Middle frontal gyrus (tissue), 1 donor: ENCODE measurements at regions not wholly inside any gene's neighbourhood (a gene's known extent, or its start where the extent isn't known, plus 50 kb on each side); places are given as distances from the start of the nearest gene placed in this dataset.
A peak's percentile ranks its signal among the peaks of the same experiment; 100 is the strongest.
"Not testable (repeated sequence)": the region's sequence is repeated elsewhere in the genome, so short reads cannot be mapped to it uniquely, and the experiment has no call there.

ENCODE experiments used
- DNase-seq: peaks from one replicate; pipeline ENCODE4 v3.0.0-alpha.2; 2015; ENCODE audit warnings: low spot score; ENCODE audit errors: extremely low spot score

DNA sequence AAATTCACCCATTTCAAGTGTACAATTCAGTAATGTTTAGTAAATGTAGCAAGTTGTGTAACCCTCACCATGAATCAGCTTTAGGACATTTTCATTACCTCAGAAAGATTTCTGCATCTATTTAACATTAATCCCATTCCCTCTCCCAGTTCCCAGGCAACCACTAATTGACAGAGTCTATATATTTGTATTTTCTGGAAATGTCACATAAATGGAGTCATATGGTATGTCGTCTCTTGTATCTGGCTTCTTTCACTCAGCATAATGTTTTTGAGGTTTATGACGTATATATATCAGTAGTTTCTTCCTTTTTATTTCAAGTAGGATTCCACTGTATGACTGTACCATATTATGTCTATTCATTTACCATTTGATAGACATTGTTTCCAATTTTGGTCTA lies 199.8 kb downstream of the CYB561 start:
- no peak for DNase-seq

DNA sequence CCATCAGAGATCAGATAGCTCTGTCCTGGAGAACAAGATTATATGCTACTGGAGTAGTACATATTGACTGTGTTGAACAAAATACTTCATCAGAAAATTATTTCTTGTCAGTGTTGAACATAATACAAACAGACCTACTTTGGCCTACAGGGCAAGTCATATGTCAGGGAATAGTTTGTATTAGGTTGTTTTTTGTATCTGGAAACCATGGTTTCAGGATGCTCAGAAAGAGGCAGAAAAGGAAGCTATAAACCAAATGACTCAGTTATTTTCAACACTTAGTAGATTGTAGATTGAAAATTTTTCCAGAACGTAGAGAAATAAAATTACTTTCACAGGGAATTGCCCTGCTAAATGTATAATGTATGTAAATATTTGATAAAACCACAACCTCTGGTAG lies 198.4 kb downstream of the CYB561 start:
- DNase-seq, result no peak

DNA sequence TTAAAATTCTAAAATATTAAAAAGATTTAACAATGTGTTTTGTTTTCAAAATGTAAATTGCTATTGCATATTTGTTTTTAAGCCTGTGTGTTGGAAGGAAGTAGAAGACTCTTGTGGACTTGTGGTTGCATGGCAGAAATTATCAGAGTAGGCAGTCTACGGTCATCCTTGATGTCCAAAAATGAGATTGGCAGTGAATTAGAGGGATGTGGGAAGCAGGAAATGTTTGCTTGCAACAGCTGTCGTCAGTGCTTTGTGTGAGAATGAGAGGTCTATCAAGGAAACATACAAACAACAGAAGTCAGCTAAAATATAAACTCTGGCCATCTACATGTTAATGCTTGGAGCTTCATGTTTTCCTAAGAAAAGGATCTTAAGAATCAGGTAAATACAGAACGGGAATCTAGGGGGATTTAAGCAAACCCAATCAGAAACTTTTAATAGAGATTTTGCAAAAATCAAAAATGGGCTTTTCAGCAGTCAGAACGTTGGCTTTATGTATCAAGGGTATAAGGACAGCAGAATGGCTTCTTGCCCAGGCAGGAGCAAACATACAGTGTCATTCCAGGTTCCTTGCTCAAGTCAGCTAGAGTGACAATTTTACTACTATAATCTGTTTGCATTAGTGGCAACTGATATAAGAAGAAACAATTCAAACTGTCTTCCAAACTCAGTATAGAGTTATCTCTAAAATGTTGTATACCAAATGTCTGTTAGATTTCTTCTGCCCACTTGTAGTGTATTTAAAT lies 196.7 kb downstream of the CYB561 start:
- no peak for DNase-seq

DNA sequence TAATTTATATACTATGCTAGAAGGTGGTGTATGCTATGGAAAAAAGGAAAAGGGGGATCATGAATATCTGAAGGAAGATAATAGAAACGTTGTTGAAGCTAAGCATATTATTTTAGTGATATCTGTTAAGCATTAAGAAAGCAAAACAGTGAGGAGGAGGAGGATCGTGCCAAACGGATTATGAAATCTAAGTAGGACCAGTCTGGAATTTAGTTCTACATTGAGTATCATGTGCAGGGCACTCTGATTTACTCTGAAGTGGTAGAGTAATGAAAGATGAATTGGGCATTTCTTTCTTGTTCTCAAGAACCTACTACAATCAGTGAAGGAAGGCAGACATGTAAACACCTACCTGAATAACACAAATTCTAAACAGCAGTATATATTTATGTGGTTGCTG lies 195.3 kb downstream of the CYB561 start:
- DNase-seq, result no peak

DNA sequence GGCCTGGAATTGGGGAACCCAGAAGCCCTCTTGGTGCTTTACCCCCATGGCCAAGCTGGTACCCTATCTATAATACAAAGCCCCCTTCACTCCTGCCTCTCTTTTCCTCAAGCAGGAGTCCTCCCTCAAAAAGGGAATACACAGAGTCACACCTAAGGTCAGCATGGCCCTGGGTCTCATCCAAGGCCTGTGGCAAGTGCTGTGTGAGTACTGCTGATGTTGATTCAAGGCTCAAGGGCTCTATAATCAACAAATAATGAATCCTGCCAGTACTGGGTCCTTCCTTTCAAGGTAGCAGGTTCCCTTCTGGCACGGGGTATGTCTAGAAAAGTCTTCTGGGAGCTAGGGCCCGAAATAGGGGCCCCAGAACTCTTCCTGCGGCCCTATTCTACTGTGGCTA lies 187.3 kb downstream of the CYB561 start:
- no peak for DNase-seq

DNA sequence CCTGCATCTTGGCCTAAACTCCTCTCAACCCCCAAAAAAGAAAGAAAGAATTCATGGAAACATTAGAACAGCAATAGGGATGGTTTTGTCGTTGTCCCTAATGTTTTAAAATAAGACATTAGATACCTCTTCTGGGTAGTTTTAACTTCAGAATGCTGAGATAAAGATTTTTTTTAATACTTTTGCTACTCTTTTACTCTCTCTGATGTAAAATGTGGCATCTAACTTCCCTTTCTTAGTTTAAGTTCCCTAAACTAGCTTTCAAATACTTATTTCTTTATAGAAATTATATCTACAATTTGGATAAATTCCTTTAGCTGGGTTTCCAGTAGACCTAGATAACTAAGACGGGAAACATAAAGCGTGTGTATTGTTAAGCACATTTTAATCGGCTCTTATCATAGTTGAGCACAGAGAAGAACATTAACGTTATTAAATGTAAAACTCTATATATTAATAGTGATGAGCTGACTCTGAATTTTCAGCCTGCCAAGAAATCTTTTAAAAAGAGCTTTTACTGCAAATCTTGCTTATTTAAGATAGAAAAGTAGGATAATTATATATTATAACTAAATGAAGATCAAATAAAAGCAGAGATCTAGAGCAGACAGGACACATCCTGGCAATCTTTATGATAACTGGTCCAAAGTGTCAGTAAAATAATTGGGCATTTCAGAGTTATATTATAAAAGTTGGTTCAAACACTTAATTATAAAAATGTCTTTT lies 183.2 kb downstream of the CYB561 start:
- DNase-seq, result no peak

DNA sequence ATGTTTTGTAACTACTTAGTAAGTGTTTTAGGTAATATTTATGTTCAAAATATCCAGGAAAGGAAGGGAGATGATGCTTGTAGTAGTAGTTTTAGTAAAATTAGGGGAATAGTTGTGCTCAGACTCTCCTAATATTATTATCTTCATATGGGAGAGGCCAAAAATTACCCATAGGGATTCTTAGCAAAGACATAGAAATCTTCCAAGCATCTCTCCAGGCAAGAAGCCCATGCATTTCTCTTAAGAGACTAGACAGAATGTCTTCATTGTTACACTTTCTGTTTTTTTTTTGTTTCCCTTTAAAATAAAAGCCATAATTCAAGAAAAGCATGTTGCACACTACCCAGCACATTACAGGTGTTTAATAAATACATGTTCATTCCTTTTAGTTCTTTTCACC lies 180.6 kb downstream of the CYB561 start:
- no peak for DNase-seq

DNA sequence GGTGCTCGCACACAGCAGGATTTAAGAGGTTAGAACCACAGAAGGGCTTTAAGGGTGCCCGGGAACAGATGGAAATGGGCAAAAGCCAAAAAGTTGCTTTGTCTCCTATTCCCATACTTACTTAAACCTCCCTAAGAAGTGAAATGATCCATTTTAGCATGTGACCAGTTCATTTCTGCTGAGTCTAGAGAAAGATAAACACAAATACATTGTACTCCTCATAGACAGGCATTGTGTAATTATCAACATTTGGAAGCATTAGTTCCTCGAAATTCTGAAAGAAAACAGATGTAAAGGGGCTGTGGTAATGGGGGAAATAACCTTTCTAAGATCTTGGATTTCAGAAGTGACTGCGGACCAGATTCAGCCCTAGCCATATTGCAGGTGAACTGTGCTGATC lies 178.3 kb downstream of the CYB561 start:
- no peak for DNase-seq

DNA sequence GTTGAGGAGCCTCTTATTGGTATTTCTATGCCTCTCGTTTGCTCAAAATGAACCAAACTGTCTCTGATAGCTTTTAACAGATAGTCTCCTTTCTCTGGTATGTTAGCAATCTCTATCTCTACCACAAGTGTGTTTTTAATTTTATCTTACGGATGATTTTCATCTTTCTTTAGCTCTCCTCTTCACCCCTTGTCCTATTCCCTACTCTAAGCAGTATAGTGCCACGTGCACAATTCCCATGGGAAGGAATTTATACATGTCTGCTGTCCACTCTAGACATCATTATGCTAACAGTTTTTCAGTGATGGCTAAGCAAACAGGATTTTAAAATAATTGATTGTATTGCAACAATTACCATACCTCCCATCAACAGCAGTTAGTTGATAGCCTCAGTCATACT lies 177.3 kb downstream of the CYB561 start:
- DNase-seq, result no peak

DNA sequence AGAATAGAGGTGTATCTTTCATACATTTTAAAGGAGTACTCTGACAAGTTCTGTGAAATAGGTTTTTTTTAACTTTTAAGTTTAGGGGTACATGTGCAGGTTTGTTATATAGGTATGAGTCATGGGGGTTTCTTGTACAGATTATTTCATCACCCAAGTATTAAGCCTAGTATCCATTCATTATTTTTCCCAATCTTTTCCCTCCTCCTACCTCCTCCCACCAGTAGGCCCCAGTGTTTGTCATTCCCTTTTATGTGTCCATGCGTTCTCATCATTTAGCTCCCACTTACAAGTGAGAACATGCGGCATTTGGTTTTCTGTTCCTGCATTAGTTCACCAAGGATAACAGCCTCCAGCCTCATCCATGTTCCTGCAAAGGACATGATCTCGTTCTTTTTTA lies 175.5 kb downstream of the CYB561 start:
- DNase-seq, result no peak

DNA sequence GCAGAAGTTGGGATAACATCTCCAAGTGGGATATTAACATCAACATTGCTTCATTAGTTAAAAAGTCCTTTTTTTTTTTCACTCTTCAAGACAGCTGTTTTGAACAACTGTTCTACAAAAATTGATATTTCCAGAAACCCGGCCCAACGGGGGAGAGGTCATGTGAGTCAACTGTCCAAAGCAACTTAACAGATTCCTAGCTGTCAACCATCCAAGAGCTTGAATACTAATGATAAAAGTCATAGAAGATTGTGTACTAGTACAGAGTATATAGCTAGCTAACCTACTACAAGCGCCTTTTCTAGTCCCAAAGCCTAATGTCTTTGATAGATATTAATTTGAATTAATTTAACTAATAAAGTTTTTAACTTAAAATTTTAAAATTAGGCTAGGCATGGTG lies 172.0 kb downstream of the CYB561 start:
- no peak for DNase-seq

DNA sequence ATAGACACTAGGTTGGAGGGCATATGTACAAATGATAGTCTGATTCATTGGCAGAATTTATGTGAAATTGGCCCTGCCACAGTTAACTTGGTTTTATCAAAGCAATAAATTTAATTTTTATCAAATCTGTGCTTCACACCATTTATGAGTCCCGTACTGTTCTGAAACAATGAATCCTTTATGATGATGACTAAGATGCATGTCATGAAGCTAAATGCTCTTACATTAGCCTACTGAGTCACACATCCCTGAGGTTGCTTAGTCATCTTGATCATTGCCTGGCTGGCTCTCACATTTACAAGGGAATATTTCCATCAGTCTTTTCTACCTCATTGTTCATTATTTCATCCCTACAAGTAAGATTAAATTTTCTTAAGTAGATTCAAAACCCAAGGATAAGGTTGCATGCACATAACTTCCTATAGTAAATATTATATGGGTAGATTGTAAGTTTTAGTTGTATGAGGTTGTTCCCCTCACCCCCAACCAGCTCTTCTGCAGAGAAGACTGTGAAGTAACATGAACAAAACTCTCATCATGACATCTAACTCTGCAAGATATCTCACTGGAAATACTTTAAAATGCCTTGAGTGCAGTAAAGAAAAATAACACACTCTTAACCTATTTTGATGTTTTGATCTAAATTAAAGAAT lies 170.7 kb downstream of the CYB561 start:
- DNase-seq, result peak; percentile 29

DNA sequence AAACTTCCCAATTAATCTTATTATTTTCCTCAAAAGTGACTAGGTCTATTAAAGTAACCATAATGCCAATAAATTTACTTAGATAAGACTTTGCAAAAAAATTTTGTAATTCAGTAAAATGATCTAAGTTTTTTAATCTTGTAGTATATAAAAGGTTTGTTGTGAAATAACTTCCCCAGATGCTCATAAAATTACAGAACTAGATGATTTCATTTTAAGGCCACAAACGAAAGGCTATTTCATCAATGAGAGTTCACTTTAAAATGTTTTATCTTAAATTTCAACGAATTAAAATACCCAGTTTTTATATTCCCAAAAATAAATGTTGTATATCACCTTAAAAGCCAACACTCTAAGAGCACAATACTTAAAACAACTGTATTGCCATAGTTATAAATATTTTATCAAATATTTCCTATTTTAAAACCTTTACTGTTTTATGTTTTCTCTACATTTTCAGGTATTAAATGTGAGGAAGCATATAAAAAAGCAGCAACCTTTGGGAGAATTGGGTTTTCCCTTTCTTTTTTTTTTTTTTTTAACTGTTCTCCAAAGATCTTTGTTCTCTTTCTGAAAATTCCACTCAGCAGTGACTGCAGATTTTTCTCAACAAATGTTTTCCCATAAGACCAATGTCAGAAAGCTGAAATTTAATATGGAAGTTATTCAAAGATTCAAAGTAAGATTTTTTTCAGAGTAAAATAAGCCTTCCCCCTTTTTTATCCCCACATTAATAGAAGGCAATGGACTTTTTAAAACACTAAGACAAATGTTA lies 169.9 kb downstream of the CYB561 start:
- DNase-seq, result no peak

DNA sequence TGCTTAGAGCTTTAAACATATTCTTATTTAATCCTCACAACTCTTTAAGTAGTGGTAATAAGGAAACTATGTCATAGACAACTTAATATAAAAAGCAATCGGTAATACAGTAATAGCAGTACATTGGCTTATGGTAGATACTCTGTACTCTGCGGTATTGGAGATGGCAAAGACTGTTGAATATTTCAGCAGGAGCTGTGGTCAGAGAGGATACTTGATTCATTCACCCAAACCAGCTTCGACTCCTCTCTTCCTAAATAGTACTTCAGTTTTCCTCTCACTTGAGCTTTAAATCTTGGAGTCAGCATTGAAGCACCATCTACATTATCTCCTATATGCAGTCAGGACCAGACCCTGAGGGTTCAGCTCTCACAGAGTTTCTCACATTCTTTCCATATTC lies 169.3 kb downstream of the CYB561 start:
- DNase-seq, result no peak

DNA sequence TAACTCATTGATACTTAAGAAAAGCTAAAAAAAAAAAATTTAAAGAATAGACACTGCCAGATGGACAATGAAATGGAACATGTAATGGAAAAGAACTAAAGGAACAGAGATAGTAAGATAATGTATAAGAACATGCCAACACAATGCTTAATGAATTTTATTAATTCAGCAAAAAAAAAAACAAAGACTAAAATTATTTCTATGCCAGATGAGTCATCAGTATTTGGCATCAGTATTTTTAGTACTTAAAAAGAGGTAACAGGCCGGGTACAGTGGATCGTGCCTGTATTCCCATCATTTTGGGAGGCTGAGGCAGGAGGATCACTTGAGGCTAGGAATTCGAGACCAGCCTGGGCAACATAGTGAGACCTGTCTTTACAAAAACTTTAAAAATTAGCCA lies 168.5 kb downstream of the CYB561 start:
- no peak for DNase-seq

DNA sequence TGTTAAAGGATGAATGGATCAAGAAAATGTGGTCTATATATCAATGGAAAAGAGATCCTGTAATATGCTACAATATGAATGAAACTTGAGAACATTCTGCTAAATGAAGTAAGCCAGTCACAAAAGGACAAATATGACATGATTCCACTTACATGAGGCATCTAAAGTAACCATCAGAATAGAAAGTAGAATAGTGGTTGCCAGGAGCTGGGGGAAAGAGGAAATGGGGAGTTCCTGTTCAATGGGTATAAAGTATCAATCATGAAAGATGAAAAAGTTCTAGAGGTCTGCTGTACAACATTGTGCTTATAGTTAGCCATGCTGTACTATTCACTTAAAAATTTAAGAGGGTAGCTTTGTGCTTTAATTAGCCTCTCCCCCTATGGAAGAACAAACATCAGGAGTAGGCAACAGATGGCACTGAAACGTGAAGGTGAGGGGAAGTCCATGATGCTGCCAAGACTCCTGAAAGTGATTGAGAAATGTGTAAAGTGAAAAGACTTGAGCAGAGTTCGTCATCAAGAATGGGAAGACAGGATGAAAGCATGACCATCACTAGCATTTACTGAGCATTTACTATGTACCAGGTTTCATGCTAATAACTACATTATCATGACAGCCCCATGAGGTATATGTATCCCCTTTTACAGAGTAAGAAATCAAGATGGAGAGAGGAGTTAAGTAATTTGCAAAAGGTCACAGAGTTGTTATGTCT lies 167.2 kb downstream of the CYB561 start:
- no peak for DNase-seq

DNA sequence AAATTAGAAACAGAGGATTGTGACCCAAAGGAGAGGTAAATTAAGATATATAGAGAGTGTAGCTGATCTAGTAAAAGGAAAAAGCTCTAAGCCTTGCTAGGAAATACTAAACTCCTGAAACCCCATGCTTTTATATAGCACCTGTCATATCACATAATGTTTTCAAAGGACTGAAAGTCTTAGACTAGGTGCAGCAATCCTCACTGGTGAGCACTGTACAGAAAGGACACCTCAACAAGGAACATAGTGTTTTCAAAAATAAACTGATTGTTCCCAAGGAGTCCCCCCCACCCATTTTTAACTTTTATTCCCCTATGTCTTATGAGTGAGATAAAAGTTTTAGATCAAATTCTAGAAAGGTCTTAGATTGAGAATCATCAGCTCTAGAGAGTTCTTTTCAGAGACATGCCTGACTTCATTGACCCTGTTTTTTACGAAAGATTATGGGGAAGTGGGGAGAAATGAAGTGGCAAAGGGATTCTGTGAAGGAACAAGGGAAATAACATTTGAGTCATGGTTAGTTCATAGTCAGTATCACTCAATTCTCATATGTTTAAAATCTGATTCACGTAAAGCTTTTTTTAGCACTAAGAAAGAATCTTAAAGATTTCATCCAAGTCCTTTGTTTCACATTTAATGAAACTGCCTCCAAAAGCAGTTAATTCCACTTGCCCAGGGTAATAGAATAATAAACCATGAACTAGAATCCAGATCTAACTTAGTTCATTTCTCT lies 166.4 kb downstream of the CYB561 start:
- DNase-seq, result no peak

DNA sequence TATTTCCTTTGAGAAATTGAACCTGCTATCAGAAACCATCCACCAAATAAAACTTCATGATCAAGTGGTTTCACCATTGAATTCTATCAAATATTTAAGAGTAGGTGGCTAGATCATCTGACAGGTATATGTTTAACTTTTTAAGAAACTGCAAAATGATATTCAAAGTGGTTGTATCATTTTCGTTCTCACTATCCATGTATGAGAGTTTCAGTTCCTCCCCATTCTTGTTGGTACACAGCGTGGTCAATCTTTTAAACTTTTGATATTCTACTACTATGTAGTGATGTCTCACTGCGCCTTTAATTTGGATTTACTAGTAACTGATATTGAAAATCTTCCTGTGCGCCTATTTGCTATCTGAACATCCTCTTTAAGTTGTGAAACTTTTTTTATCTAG lies 163.7 kb downstream of the CYB561 start:
- DNase-seq, result no peak

DNA sequence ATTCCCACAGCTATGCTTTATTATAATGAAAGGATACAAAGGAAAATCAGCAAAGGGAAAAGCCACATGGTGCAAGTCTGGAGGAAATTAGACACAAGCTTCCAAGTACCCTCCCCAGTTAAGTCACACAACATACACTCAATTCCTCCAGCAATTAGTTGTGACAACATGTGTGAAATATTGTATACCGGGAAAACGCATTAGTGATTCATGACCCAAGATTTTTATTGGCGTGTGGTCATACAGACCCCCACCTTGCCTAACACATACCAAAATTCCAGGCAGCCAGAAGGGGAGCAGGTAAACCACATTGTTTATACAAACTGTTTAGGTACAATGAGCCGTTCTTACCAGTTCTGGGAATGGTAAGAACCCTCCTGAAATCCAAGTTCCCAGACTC lies 160.6 kb downstream of the CYB561 start:
- DNase-seq, result no peak

DNA sequence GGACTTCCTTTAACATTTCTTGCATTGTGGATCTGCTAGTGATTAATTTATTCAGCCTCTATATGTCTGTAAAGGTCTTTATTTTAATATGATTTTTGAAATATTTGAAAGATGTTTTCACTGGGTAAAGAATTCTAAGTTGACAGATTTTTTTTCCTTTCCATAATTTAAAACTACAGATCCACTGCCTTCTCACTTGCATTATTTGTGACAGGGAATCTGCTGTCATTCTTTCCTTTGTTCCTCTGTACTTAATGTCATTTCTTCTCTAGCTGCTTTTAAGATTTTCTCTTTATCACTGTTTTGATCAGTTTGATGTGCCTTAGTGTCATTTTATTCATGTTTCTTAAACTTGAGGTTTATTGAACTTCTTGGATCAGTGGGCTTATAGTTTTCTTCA lies 159.9 kb downstream of the CYB561 start:
- DNase-seq, result no peak

DNA sequence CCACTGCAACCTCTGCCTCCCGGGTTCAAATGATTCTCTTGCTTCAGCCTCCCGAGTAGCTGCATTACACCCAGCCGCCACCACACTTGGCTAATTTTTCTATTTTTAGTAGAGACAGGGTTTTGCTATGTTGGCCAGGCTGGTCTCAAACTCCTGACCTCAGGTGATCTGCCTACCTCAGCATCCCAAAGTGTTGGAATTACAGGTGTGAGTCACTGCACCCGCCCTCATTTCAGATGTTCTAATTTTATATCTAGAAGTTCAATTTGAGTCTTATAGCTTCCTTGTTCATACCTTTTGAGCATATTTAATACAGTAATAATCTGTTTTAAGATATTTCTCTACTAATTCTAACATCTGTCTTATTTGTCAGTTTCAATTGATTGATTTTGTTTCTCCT lies 159.1 kb downstream of the CYB561 start:
- not testable (repeated sequence) for DNase-seq
